HCT116 (cell line): ENCODE measurements at regions not wholly inside any gene's neighbourhood (a gene's known extent, or its start where the extent isn't known, plus 50 kb on each side); places are given as distances from the start of the nearest gene placed in this dataset.

Experiments
- ATF3 ChIP-seq: IDR thresholded peaks from 2 replicates; pipeline ENCODE4 v1.6.1; 2012
- CTCF ChIP-seq, 3 experiments: fragments of 200-600 bp in 1 of 3; sonication (generic) in 1 of 3; IDR thresholded peaks in 2 of 3; conservative IDR thresholded peaks in 1 of 3; 2 replicates each; pipeline ENCODE4 v1.5.1; 2012 to 2017; ENCODE audit warnings: low read depth in 2 of 3, low read length in 2 of 3, antibody characterized with exemption in 1 of 3, borderline replicate concordance in 1 of 3, control low read depth in 1 of 3, mild to moderate bottlenecking in 1 of 3, mixed read lengths in 1 of 3, mixed run types in 1 of 3, moderate library complexity in 1 of 3; ENCODE audit not compliant: insufficient read depth in 1 of 3
- EZH2 ChIP-seq: fragments of 200-600 bp; sonication (generic); IDR thresholded peaks from 2 replicates; pipeline ENCODE4 v1.6.1; 2017; ENCODE audit warnings: antibody characterized with exemption, mixed run types
- MAX ChIP-seq: IDR thresholded peaks from 2 replicates; pipeline ENCODE4 v1.6.1; 2012
- POLR2A ChIP-seq: IDR thresholded peaks from 2 replicates; pipeline ENCODE4 v1.7.0; 2011; ENCODE audit warnings: borderline replicate concordance; ENCODE audit not compliant: insufficient read depth, insufficient read length; ENCODE audit errors: extremely low read depth
- SRF ChIP-seq: IDR thresholded peaks from 2 replicates; pipeline ENCODE4 v1.6.1; 2012; ENCODE audit warnings: low read depth

GRCh38 chr2:56475191-56475590 lies 291.4 kb downstream of the CCDC85A start:
- TF ChIP-seq CTCF (IDR thresholded peaks at IDR 0.05 in 2 of 3, conservative IDR thresholded peaks at IDR 0.05 in 1 of 3; ENCODE audit: borderline replicate concordance in 1 of 3, insufficient read depth in 1 of 3, low read depth in 2 of 3, low read length in 2 of 3) (no peak), ATF3 (no peak), POLR2A (no peak), MAX (no peak), EZH2 (no peak), SRF (no peak)
